Spinal cord (tissue), 9 donors: ENCODE measurements at regions not wholly inside any gene's neighbourhood (a gene's known extent, or its start where the extent isn't known, plus 50 kb on each side); places are given as distances from the start of the nearest gene placed in this dataset.

Experiments
- DNase-seq, 6 donors: peaks; one replicate each; pipeline versions ENCODE4 v3.0.0 to v3.0.0-alpha.2; 2013 to 2015; ENCODE audit warnings: low spot score in 6 of 6, low read depth in 4 of 6
- H3K27ac ChIP-seq: one replicate; pipeline ENCODE4 v1.5.1; 2013; ENCODE audit warnings: low read depth, low read length, control low read depth
- H3K27me3 ChIP-seq: one replicate; pipeline ENCODE4 v1.6.1; 2013; ENCODE audit warnings: low read length; ENCODE audit not compliant: control insufficient read depth, insufficient read depth
- H3K36me3 ChIP-seq: one replicate; pipeline ENCODE4 v1.6.1; 2013; ENCODE audit warnings: low read length; ENCODE audit not compliant: control insufficient read depth, insufficient read depth
- H3K4me1 ChIP-seq: one replicate; pipeline ENCODE4 v1.6.1; 2013; ENCODE audit warnings: low read length; ENCODE audit not compliant: control insufficient read depth, insufficient read depth
- H3K4me3 ChIP-seq: one replicate; pipeline ENCODE4 v1.5.1; 2013; ENCODE audit warnings: low read depth, low read length, control low read depth
- H3K9me3 ChIP-seq: one replicate; pipeline ENCODE4 v1.6.1; 2013; ENCODE audit warnings: low read length; ENCODE audit not compliant: control insufficient read depth, insufficient read depth
- WGBS: methylation state at CpG from one replicate; pipeline ENCODE4 v1.1.5; 2013; ENCODE audit warnings: missing lambda C conversion rate; ENCODE audit not compliant: insufficient coverage; 5-methylcytosine and 5-hydroxymethylcytosine counted together
- donor health status: healthy.

DNA sequence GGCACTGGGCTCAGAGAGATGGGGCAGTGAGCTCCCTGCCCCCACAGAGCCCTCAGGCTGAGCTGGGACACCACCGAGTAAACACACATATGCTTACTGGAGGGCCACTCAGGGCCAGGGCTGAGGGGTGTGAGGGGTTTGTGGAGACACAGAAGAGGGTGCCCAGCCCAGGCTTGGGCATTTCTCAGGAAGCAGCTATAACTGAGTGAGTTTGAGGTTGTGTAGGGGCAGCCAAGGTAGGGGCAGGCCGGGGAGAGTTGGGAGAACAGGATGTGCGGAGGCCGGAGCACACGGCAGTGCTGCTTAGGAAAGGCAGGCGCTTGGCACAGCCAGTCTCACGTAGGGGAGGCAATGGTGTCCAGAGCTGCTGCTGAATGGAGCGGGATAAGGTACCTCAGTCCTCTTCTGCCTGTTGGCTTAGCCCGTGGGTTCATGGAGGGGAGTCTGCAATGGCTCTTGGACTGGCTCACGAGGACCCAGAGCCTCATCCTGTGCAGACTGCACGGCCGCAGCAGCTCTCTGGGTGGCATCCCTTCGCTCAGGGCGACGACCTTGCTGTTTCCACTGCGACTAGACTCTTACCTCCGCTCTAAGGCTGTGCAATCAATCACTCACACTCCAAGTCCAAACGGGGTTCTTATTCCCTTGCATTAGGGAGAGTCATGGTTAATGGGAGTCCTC lies 466.1 kb upstream of the HS6ST1 start:
- no peaks in the 10 kb centered on the region for H3K9me3 ChIP-seq
- no peak overlapping the region for H3K27ac ChIP-seq
- no peaks in the 10 kb centered on the region for H3K36me3 ChIP-seq
- peaks cover 31% of the 10 kb centered on the region for H3K4me1 ChIP-seq
- H3K4me3 ChIP-seq = no peak overlapping the region
- no peak for DNase-seq
- 91% methylated on average over 13 of the region's 18 CpGs for WGBS
- H3K27me3 ChIP-seq = no peaks in the 10 kb centered on the region

DNA sequence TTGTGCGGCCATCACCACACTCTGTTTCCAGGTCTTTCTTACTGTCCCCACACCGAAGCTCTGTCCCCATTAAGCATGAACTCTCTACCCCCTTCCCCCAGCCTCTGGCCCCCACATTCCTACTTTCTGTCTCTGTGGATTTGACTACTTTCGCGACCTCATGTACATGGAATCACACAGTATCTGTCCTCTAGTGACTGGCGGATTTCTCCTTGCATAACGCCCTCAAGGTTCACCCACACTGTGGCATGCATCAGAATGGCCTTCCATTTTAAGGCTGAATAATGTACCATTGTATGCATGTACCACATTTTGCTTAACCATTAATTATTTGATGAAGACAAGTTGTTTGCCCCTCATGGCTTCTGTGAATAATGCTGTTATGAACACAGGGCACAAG lies 467.6 kb upstream of the HS6ST1 start:
- Histone ChIP-seq H3K27me3 (no peaks in the 10 kb centered on the region), H3K9me3 (no peaks in the 10 kb centered on the region), H3K36me3 (no peaks in the 10 kb centered on the region), H3K27ac (peak overlapping the region; percentile 15), H3K4me3 (no peak overlapping the region), H3K4me1 (peaks cover 44% of the 10 kb centered on the region)
- DNase-seq = no peak
- 53% methylated on average over 3 of the region's 6 CpGs for WGBS

DNA sequence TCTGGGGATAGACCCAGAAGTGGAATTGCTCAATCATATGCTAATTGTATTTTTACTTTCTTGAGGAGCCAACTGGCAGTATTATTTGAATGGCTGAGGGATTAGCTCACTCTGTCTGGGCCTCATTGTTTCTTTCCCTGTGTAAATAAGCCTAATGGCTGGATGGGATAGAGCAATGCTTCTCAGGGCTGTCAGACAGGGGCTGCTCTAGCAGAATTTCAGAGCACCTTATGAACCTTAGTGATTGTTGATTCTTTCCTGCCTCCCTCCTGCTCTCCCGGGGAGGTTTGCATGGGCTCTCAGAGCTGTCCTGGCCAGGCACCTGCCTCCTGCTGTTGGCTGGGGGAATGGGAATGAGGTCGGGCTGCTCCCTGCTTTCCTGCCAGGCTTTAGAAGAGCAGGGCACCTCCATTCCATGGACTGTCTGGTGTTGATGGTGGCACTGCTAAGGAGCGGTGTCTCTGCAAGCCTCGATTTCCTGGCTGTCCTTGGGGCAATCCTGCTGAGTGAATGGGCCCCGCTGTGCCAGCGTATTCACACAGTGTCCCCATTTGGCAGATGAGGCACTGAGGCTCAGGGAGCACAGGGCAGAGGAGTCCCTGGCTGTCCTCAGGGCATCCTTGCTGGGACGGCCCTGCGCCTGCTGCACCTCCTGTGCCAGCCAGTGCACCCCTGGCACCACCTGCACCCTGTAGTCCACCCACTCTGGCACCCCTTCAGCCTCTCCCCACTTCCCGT lies 468.2 kb upstream of the HS6ST1 start:
- Histone ChIP-seq H3K27me3 (no peaks in the 10 kb centered on the region), H3K4me3 (no peak overlapping the region), H3K36me3 (no peaks in the 10 kb centered on the region), H3K27ac (peak overlapping the region; percentile 15), H3K4me1 (peaks cover 40% of the 10 kb centered on the region), H3K9me3 (no peaks in the 10 kb centered on the region)
- peak in 2 of 6 donors; percentile 46 to 69 for DNase-seq
- WGBS = 71% methylated on average over 9 of the region's 9 CpGs

DNA sequence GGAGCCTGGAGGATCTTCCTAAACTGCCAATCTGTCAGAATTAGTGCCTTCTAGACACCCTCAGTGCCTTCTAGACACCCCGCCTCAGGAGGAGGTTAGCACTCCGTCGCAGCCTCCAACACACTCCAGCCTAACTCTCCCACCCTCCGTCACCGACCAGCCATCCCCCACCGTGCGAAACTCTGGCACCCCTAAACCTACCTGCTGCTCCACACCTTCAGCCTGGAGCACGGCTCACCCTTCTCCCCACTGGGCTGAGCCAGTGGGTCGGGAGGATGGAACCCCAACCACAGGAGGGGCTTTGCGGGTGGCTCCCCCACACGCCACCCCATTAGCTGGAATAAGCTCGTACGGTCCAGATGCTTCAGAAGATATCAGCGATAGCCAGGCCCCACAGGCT lies 468.9 kb upstream of the HS6ST1 start:
- DNase-seq = no peak
- no peak overlapping the region for H3K27ac ChIP-seq
- H3K4me1 ChIP-seq = peaks cover 37% of the 10 kb centered on the region
- no peaks in the 10 kb centered on the region for H3K27me3 ChIP-seq
- no peaks in the 10 kb centered on the region for H3K9me3 ChIP-seq
- no peaks in the 10 kb centered on the region for H3K36me3 ChIP-seq
- 95% methylated on average over 9 of the region's 14 CpGs for WGBS
- H3K4me3 ChIP-seq = no peak overlapping the region

DNA sequence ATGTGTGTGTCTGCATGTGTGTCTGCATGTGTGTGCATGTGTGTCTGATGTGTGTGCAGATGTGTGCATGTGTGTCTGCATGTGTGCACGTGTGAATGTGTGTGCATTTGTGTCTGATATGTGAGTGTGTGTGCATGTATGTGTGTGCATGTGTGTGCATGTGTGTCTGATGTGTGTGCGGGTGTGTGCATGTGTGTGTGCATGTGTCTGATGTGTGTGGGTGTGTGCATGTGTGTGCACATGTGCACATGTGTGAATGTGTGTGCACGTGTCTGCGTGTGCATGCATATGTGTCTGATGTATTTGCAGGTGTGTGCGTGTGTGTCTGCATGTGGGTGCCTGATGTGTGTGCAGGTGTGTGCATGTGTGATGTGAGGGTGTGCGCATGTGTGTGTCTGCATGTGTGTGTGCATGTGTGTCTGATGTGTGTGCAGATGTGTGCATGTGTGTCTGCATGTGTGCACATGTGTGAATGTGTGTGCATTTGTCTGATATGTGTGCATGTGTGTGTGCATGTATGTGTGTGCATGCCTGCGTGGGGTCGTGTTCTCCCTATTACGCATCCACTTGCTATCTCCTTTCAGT lies 470.1 kb upstream of the HS6ST1 start:
- H3K27ac ChIP-seq = no peak overlapping the region
- no peaks in the 10 kb centered on the region for H3K9me3 ChIP-seq
- no peak for DNase-seq
- 83% methylated on average over 6 of the region's 9 CpGs for WGBS
- no peak overlapping the region for H3K4me3 ChIP-seq
- no peaks in the 10 kb centered on the region for H3K36me3 ChIP-seq
- H3K27me3 ChIP-seq = no peaks in the 10 kb centered on the region
- peaks cover 38% of the 10 kb centered on the region for H3K4me1 ChIP-seq

DNA sequence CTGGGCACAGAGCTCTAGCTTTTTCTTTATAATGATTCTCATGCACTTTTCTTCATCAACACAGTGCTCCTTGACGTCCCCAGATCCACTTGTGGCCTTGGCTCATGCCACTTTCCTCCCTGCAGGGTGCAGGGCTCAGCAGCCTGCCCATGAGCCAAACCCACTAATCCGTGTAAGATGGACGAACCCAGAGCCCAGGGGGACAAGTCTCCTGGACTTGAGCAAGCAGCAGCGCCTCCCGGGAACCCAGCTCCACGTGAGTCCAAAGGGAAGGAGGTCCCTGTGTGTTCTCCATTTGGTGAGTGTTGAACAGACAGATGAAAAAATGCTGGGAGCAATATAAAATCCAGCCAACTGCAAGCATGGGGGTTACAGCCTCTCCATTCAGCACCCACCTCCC lies 470.6 kb upstream of the HS6ST1 start:
- WGBS = 74% methylated on average over 3 of the region's 6 CpGs
- no peak for DNase-seq
- no peaks in the 10 kb centered on the region for H3K36me3 ChIP-seq
- H3K4me1 ChIP-seq = peaks cover 34% of the 10 kb centered on the region
- H3K4me3 ChIP-seq = no peak overlapping the region
- H3K27me3 ChIP-seq = no peaks in the 10 kb centered on the region
- H3K27ac ChIP-seq = no peak overlapping the region
- no peaks in the 10 kb centered on the region for H3K9me3 ChIP-seq

DNA sequence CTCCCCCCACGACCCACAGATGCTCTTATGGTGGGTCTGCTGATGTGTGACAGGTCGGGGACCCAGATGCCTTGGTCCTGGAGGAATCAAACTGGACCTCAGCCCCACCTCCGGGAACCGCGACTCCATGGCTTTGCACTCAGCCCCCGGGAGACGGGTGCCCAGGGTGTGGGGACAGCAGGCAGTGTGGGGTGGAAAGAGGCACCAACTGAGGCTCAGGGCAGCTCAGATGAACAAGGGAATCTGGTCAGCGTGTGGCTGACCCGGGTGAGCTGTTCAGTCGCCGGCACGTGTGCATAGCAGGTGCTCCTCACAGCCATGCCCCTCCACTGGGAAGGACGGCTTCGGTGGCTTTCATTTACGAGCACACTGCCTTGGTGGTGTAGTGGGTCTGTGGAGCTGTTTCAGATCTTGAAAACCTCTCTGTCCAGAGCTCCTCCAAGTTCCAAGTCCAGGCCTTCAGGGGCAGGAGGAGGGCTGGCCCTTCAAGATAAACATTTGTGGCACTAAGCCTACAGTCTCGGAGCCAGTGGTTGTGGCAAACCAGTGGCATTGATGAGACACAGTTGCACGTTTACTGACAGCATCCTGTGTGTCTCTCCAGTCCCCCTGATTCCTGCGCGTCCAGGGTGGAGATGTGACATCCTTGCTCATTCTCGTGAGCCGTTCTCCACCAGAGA lies 471.2 kb upstream of the HS6ST1 start:
- Histone ChIP-seq H3K27me3 (no peaks in the 10 kb centered on the region), H3K4me3 (no peak overlapping the region), H3K36me3 (no peaks in the 10 kb centered on the region), H3K4me1 (peaks cover 34% of the 10 kb centered on the region), H3K27ac (no peak overlapping the region), H3K9me3 (no peaks in the 10 kb centered on the region)
- no peak for DNase-seq
- WGBS = 87% methylated on average over 13 of the region's 21 CpGs

DNA sequence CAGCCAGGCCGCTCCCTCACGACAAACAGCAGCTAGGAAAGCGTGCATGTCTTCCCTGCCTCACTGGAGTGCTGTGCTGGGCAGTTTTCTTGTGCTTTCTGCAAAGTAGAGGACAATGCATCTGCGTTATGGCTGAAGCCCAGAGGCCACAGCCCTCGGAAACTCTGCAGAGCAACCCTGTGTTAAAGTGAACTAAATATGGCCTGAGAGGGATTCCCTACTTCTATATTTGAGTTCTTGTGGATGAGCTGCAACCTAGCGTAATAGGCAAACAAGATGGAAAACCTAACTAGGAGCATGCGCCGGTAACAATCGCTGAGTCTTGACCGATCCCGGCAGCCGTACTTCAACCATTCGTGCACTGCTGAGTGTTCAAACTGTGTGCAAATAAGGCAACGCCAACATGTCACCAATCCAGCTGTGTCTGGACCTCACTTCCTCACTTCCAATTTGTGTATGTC lies 471.9 kb upstream of the HS6ST1 start:
- no peak overlapping the region for H3K4me3 ChIP-seq
- peaks cover 31% of the 10 kb centered on the region for H3K4me1 ChIP-seq
- no peaks in the 10 kb centered on the region for H3K36me3 ChIP-seq
- whole genome bisulfite sequencing = 57% methylated on average over 10 of the region's 14 CpGs
- H3K9me3 ChIP-seq = no peaks in the 10 kb centered on the region
- H3K27me3 ChIP-seq = no peaks in the 10 kb centered on the region
- no peak overlapping the region for H3K27ac ChIP-seq
- DNase-seq = peak in 2 of 6 donors; percentile 45 to 79

DNA sequence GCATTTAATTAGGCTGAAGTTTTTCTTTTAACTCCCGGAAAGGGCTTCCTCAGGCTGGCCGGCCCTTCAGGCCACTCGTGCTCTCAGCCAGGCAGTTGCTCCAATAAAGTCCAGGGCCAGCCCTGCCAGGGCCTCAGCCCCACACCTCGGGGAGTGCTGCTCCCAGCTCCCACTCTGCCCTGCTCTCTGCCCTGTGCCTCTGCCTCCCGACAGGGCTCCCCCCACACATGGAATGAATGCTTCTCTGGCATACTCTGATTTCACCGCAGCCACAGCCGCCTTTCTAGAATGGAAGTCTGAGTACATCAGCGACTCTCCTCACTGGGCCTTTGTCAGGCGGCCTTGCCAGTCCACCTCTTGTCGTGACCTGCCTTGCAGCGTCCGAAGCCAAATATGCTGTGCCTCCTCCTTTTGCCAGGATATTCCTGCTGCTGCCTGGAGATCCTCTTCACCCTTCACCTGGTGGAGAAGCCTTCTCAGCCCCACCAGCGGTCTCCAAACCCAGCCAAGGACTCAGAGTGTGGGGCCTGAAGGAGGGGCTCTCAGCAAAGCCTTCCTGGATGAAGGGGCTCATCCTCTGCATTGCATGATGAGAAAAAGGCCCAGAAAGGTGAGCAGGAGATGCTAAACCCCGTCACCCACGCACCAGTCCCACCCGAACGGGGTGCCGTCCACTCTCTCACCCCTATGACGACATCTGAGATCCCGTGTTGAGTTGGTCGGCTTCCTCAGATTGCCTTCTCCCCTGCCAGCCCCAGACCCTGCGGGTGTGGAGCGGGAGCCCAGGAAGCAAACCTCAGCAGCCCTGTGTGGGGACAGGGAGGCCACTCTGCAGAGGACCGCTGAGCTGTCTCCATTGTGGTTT lies 472.7 kb upstream of the HS6ST1 start:
- Histone ChIP-seq H3K4me1 (peaks cover 31% of the 10 kb centered on the region), H3K27ac (no peak overlapping the region), H3K4me3 (no peak overlapping the region), H3K27me3 (no peaks in the 10 kb centered on the region), H3K36me3 (no peaks in the 10 kb centered on the region), H3K9me3 (no peaks in the 10 kb centered on the region)
- DNase-seq = peak in 1 of 6 donors; percentile 29
- WGBS = 64% methylated on average over 16 of the region's 24 CpGs
